Endothelial cell of umbilical vein (primary cell): ENCODE measurements at regions not wholly inside any gene's neighbourhood (a gene's known extent, or its start where the extent isn't known, plus 50 kb on each side); places are given as distances from the start of the nearest gene placed in this dataset.

Experiments used
- BruUV-seq: library from RNA; stranded (reverse); fragments of 400-500 nt; replicated peaks from 2 replicates; lab custom pipeline; 2021; lab: Mats Ljungman, UMichigan
- CTCF ChIA-PET: fragments of 300-600, 350-600 bp; sonication (Branson Sonifier 250); formaldehyde crosslinking; loops from one replicate; lab custom pipeline; 2021; ENCODE audit warnings: antibody characterized with exemption, inconsistent platforms; lab: Charles Lee
- POLR2A ChIA-PET: fragments of 300-600, 350-600 bp; sonication (Branson Sonifier 250); formaldehyde crosslinking; loops from one replicate; lab custom pipeline; 2021; ENCODE audit warnings: antibody characterized with exemption, inconsistent platforms; lab: Charles Lee
- DNase-seq: peaks from one replicate; pipeline ENCODE4 v3.0.0-alpha.2; 2011; ENCODE audit warnings: low read depth, low spot score
- FAIRE-seq: peaks from 2 replicates; lab custom pipeline; 2011; peaks lifted over from hg19 to GRCh38; lab: Jason Lieb, UNC
- H2AFZ ChIP-seq: 2 replicates; pipeline ENCODE4 v1.6.0; 2012; ENCODE audit warnings: low read depth, low read length, control low read depth, inconsistent platforms
- H3K27ac ChIP-seq: 2 replicates; pipeline ENCODE4 v1.5.1; 2011; ENCODE audit warnings: low read depth, mild to moderate bottlenecking, control low read depth, low read length, moderate library complexity; ENCODE audit not compliant: insufficient read depth
- H3K27me3 ChIP-seq, 2 experiments: 2 replicates each; pipeline versions ENCODE4 v1.6.0 to v1.6.1; 2011; ENCODE audit warnings: low read length in 2 of 2, mixed read lengths in 1 of 2; ENCODE audit not compliant: control insufficient read depth in 2 of 2, insufficient read depth in 2 of 2
- H3K36me3 ChIP-seq, 2 experiments: 2 replicates in 1 of 2; 3 replicates in 1 of 2; pipeline ENCODE4 v1.5.1; 2011; ENCODE audit warnings: low read length in 2 of 2, mild to moderate bottlenecking in 1 of 2, moderate library complexity in 1 of 2; ENCODE audit not compliant: control insufficient read depth in 2 of 2, insufficient read depth in 2 of 2; ENCODE audit errors: extremely low read depth in 1 of 2
- H3K4me1 ChIP-seq: 3 replicates; pipeline ENCODE4 v1.5.1; 2011; ENCODE audit warnings: mild to moderate bottlenecking, low read length; ENCODE audit not compliant: control insufficient read depth, insufficient read depth; ENCODE audit errors: extremely low read depth
- H3K4me2 ChIP-seq: 2 replicates; pipeline ENCODE4 v1.6.1; 2011; ENCODE audit warnings: low read length, control low read depth, mixed read lengths; ENCODE audit not compliant: insufficient read depth
- H3K4me3 ChIP-seq, 3 experiments: fragments of 200-600 bp in 1 of 3; sonication (generic), shearing (Covaris generic) in 1 of 3; replicated peaks in 1 of 3; 2 replicates each; pipeline ENCODE4 v1.5.1; 2011 to 2016; ENCODE audit warnings: control low read depth in 3 of 3, low read length in 3 of 3, mild to moderate bottlenecking in 2 of 3, inconsistent platforms in 1 of 3, low read depth in 1 of 3, moderate library complexity in 1 of 3; ENCODE audit not compliant: insufficient read depth in 1 of 3
- H3K79me2 ChIP-seq: 2 replicates; pipeline ENCODE4 v1.6.0; 2012; ENCODE audit warnings: low read length, inconsistent platforms; ENCODE audit not compliant: control insufficient read depth, insufficient read depth
- H3K9ac ChIP-seq: replicated peaks from 2 replicates; pipeline ENCODE3; 2011; ENCODE audit warnings: low read length, control low read depth; ENCODE audit not compliant: insufficient read depth; ENCODE audit errors: extremely low read depth
- H3K9me1 ChIP-seq: replicated peaks from 3 replicates; pipeline ENCODE4 v1.6.0; 2011; ENCODE audit warnings: mild to moderate bottlenecking, low read length; ENCODE audit not compliant: control insufficient read depth, insufficient read depth; ENCODE audit errors: extremely low read depth
- H3K9me3 ChIP-seq: replicated peaks from 2 replicates; pipeline ENCODE4 v1.5.1; 2012; ENCODE audit warnings: low read length, inconsistent platforms; ENCODE audit not compliant: control insufficient read depth, insufficient read depth
- H4K20me1 ChIP-seq: replicated peaks from 2 replicates; pipeline ENCODE3; 2011; ENCODE audit warnings: mild to moderate bottlenecking, low read length; ENCODE audit not compliant: control insufficient read depth, insufficient read depth; ENCODE audit errors: extremely low read depth
- EZH2 ChIP-seq: IDR thresholded peaks from 2 replicates; pipeline ENCODE4 v1.6.1; 2012; ENCODE audit warnings: borderline replicate concordance, low read depth, mild to moderate bottlenecking, moderate library complexity, low read length, inconsistent platforms; ENCODE audit not compliant: severe bottlenecking
- FOS ChIP-seq: IDR thresholded peaks from 2 replicates; pipeline ENCODE4 v1.6.1; 2011; ENCODE audit warnings: mild to moderate bottlenecking, low read length, moderate library complexity, borderline replicate concordance; ENCODE audit not compliant: insufficient read depth
- GATA2 ChIP-seq: IDR thresholded peaks from 2 replicates; pipeline ENCODE4 v1.7.0; 2011; ENCODE audit warnings: low read depth, mild to moderate bottlenecking, moderate library complexity, mixed read lengths, low read length; ENCODE audit not compliant: insufficient read length, insufficient read depth
- JUN ChIP-seq: IDR thresholded peaks from 2 replicates; pipeline ENCODE4 v1.6.1; 2011; ENCODE audit warnings: borderline replicate concordance, low read depth; ENCODE audit not compliant: insufficient read length, insufficient read depth
- MAX ChIP-seq: IDR thresholded peaks from 2 replicates; pipeline ENCODE4 v1.6.1; 2011; ENCODE audit not compliant: insufficient read depth, insufficient read length
- MYC ChIP-seq: IDR thresholded peaks from one replicate; pipeline ENCODE4 v1.6.1; 2011; ENCODE audit warnings: mild to moderate bottlenecking, low read depth, low read length
- POLR2A ChIP-seq: IDR thresholded peaks from 2 replicates; pipeline ENCODE4 v1.6.1; 2012; ENCODE audit warnings: low read depth, mild to moderate bottlenecking, control low read depth, low read length
- POLR2AphosphoS5 ChIP-seq: IDR thresholded peaks from 2 replicates; pipeline ENCODE4 v1.6.1; 2012; ENCODE audit warnings: low read depth, mild to moderate bottlenecking, control low read depth, low read length, moderate library complexity; ENCODE audit not compliant: insufficient read depth
- dilution Hi-C: fragments of 300-500 bp; cut with MboI; formaldehyde crosslinking; loops from one replicate; pipeline ENCODE4 v1.15.0; 2019; ENCODE audit warnings: low sequenced_read_pairs; ENCODE audit not compliant: extremely low pct_ligation_motif_present
- intact Hi-C: fragments of 100-400 bp; cut with micrococcal nuclease; formaldehyde crosslinking; loops from one replicate; pipeline ENCODE4 v1.10.0; 2022
- TF ChIP-seq, protein P1 (sequence below), 2 donors: IDR thresholded peaks; 1 replicate in 1 of 2; 2 replicates in 1 of 2; pipeline ENCODE4 v1.5.1; 2011; ENCODE audit warnings: low read length in 2 of 2, mild to moderate bottlenecking in 2 of 2, moderate library complexity in 2 of 2, control low read depth in 1 of 2, inconsistent platforms in 1 of 2, low read depth in 1 of 2; ENCODE audit not compliant: insufficient read depth in 1 of 2; ENCODE audit errors: extremely low read depth in 1 of 2

DNA sequence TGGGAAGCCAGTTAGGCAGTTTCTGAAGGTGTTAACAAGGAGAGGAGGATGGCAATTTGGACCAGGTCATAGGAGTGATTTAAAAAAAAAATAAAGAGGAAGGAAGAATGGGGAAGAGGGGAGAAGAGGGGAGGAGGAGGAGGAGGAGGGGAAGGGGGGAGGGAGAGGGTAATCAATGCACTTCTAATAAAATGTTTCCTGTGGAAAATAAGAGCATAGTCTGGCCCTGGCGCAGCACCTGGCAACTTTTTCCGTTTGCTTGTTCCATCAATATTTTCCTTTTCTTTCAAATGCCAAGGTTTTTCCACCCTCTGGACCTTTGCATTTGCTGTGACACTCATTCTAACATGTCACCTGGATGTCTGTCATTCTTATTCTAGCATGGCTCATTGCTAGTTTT, 308.2 kb downstream of the PPP1R3A start:
- Histone ChIP-seq H2AFZ (no peak overlapping the region), H3K9me3 (no peaks in the 10 kb centered on the region), H3K4me3 (no peak overlapping the region), H3K79me2 (no peaks in the 10 kb centered on the region), H4K20me1 (no peaks in the 10 kb centered on the region), H3K27ac (no peak overlapping the region), H3K27me3 (no peaks in the 10 kb centered on the region), H3K9me1 (no peaks in the 10 kb centered on the region), H3K36me3 (no peaks in the 10 kb centered on the region), H3K9ac (no peak overlapping the region), H3K4me1 (no peaks in the 10 kb centered on the region), H3K4me2 (no peak overlapping the region)
- intact Hi-C loops, result no loop called here
- dilution Hi-C loops, result no loop called here
- TF ChIP-seq GATA2, result no peak
- TF ChIP-seq, protein P1, sequence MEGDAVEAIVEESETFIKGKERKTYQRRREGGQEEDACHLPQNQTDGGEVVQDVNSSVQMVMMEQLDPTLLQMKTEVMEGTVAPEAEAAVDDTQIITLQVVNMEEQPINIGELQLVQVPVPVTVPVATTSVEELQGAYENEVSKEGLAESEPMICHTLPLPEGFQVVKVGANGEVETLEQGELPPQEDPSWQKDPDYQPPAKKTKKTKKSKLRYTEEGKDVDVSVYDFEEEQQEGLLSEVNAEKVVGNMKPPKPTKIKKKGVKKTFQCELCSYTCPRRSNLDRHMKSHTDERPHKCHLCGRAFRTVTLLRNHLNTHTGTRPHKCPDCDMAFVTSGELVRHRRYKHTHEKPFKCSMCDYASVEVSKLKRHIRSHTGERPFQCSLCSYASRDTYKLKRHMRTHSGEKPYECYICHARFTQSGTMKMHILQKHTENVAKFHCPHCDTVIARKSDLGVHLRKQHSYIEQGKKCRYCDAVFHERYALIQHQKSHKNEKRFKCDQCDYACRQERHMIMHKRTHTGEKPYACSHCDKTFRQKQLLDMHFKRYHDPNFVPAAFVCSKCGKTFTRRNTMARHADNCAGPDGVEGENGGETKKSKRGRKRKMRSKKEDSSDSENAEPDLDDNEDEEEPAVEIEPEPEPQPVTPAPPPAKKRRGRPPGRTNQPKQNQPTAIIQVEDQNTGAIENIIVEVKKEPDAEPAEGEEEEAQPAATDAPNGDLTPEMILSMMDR (IDR thresholded peaks at IDR 0.05; ENCODE audit: extremely low read depth in 1 of 2, insufficient read depth in 1 of 2, low read depth in 1 of 2, low read length in 2 of 2), result no peak
- TF ChIP-seq MYC, result no peak
- TF ChIP-seq EZH2, result no peak
- TF ChIP-seq POLR2A, result no peak
- TF ChIP-seq FOS, result no peak
- no peak for TF ChIP-seq POLR2AphosphoS5
- no peak for TF ChIP-seq JUN
- TF ChIP-seq MAX, result no peak
- FAIRE-seq (no peak), DNase-seq (no peak)
- CTCF ChIA-PET, result no interaction called here
- POLR2A ChIA-PET, result no interaction called here
- no TSS peak for BruUV-seq
